Activated naive CD4-positive, alpha-beta T cell treated with anti-CD3 and anti-CD28 coated beads, Interleukin-2, amount 10 ng/mL, durations not matched to agents 7 days and 5 days (primary cell): ENCODE measurements at regions not wholly inside any gene's neighbourhood (a gene's known extent, or its start where the extent isn't known, plus 50 kb on each side); places are given as distances from the start of the nearest gene placed in this dataset.
"Not testable (repeated sequence)": the region's sequence is repeated elsewhere in the genome, so short reads cannot be mapped to it uniquely, and the experiment has no call there.

ENCODE experiments used
- CTCF ChIA-PET: fragments of 350-600 bp; sonication (Branson Sonifier 250); formaldehyde crosslinking; loops from one replicate; lab custom pipeline; 2021; ENCODE audit warnings: antibody characterized with exemption; lab: Charles Lee
- DNase-seq: peaks from one replicate; pipeline ENCODE4 v3.0.0-alpha.2; 2020
- H3K27ac Mint-ChIP-seq: one replicate; pipeline ENCODE4 v1.8.0; 2021; ENCODE audit warnings: mild to moderate bottlenecking, moderate library complexity, mixed read lengths
- H3K27me3 Mint-ChIP-seq: one replicate; pipeline ENCODE4 v1.8.0; 2021; ENCODE audit warnings: mild to moderate bottlenecking, mixed read lengths
- H3K36me3 Mint-ChIP-seq: one replicate; pipeline ENCODE4 v1.8.0; 2021; ENCODE audit warnings: mixed read lengths
- H3K4me1 Mint-ChIP-seq: one replicate; pipeline ENCODE4 v1.8.0; 2021; ENCODE audit warnings: mixed read lengths
- H3K4me3 Mint-ChIP-seq: one replicate; pipeline ENCODE4 v1.8.0; 2021; ENCODE audit warnings: mild to moderate bottlenecking, moderate library complexity, mixed read lengths
- H3K9me3 Mint-ChIP-seq: one replicate; pipeline ENCODE4 v1.8.0; 2021; ENCODE audit warnings: mixed read lengths

GRCh38 chr14:56057071-56057741 lies 61.0 kb upstream of the PELI2 start:
- Mint-ChIP-seq H3K27me3 (peaks cover 17% of the 10 kb centered on the region), H3K4me3 (no peak overlapping the region), H3K9me3 (no peaks in the 10 kb centered on the region), H3K36me3 (no peaks in the 10 kb centered on the region), H3K27ac (no peak overlapping the region), H3K4me1 (no peaks in the 10 kb centered on the region)
- CTCF ChIA-PET, result no interaction called here
- DNase-seq, result no peak

- peaks cover 14% of the 10 kb centered on the region for H3K27me3 Mint-ChIP-seq
- CTCF ChIA-PET, result no interaction called here
- H3K4me3 Mint-ChIP-seq, result no peak overlapping the region
- H3K9me3 Mint-ChIP-seq, result no peaks in the 10 kb centered on the region
- DNase-seq, result no peak
- no peaks in the 10 kb centered on the region for H3K36me3 Mint-ChIP-seq
- no peaks in the 10 kb centered on the region for H3K4me1 Mint-ChIP-seq
- no peak overlapping the region for H3K27ac Mint-ChIP-seq
Measured at GRCh38 chr14:56057767-56058166, 60.4 kb upstream of the PELI2 start.

DNA sequence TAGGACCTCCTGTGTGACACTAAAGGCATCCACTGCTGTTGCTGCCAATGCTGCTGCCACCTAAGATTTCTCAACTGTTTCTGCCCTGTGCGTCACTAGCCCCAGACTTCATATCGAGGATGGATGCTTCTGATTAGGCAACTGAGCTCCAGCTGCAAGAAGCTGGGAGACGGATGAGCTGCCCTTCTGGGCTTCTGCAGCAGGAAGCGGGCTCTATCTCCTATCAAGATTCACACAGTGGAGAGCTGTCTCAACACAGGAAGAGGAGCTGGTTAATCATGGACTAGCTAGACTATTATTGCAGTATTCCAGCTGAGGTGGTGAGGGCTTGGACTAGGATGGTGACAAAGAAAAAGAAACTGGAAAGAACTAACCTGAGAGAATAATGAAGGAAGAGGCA lies 59.2 kb upstream of the PELI2 start:
- no peaks in the 10 kb centered on the region for H3K36me3 Mint-ChIP-seq
- no peaks in the 10 kb centered on the region for H3K9me3 Mint-ChIP-seq
- CTCF ChIA-PET, result no interaction called here
- DNase-seq, result no peak
- peaks cover 14% of the 10 kb centered on the region for H3K27me3 Mint-ChIP-seq
- no peak overlapping the region for H3K27ac Mint-ChIP-seq
- H3K4me1 Mint-ChIP-seq, result no peaks in the 10 kb centered on the region
- no peak overlapping the region for H3K4me3 Mint-ChIP-seq

- H3K27me3 Mint-ChIP-seq, result peaks cover 8% of the 10 kb centered on the region
- H3K4me1 Mint-ChIP-seq, result no peaks in the 10 kb centered on the region
- CTCF ChIA-PET, result interaction anchor here (0.9 kb wide), 1 partner anchor 9 kb away, joined by 3 read pairs; no protein-coding TSS in a partner anchor
- H3K4me3 Mint-ChIP-seq, result no peak overlapping the region
- no peak for DNase-seq
- no peaks in the 10 kb centered on the region for H3K36me3 Mint-ChIP-seq
- H3K9me3 Mint-ChIP-seq, result no peaks in the 10 kb centered on the region
- H3K27ac Mint-ChIP-seq, result no peak overlapping the region
Measured at GRCh38 chr14:56061051-56061450, 57.2 kb upstream of the PELI2 start.

GRCh38 chr14:56063131-56063530 lies 55.1 kb upstream of the PELI2 start:
- Mint-ChIP-seq H3K36me3 (no peaks in the 10 kb centered on the region), H3K4me3 (no peak overlapping the region), H3K27ac (no peak overlapping the region), H3K9me3 (no peaks in the 10 kb centered on the region), H3K4me1 (no peaks in the 10 kb centered on the region), H3K27me3 (peaks cover 8% of the 10 kb centered on the region)
- no peak for DNase-seq
- CTCF ChIA-PET, result no interaction called here

DNA sequence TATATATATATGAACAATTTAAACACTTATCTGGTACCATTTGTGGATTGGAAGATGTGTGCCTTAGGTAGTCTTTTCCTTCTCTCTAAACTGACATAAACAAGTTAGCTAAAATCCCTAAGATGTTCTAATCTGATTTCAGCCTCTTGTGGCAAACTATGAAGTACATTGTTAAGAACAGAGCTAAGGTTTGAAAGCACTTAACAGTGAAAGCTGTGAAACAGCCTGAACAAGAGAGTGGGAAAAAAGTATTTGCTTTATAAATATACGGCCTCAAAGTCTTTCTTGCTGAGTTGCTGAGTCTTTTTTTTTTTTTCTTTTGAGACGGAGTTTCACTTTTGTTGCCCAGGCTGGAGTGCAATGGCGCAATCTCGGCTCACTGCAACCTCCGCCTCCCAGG lies 53.7 kb upstream of the PELI2 start:
- no peak overlapping the region for H3K27ac Mint-ChIP-seq
- H3K36me3 Mint-ChIP-seq, result no peaks in the 10 kb centered on the region
- no peak overlapping the region for H3K4me3 Mint-ChIP-seq
- peaks cover 4% of the 10 kb centered on the region for H3K27me3 Mint-ChIP-seq
- no peak for DNase-seq
- CTCF ChIA-PET, result no interaction called here
- H3K4me1 Mint-ChIP-seq, result no peaks in the 10 kb centered on the region
- H3K9me3 Mint-ChIP-seq, result no peaks in the 10 kb centered on the region

GRCh38 chr14:56065199-56065598 lies 53.0 kb upstream of the PELI2 start:
- H3K36me3 Mint-ChIP-seq, DNase-seq, H3K27ac Mint-ChIP-seq, CTCF ChIA-PET, H3K27me3 Mint-ChIP-seq, H3K9me3 Mint-ChIP-seq, H3K4me3 Mint-ChIP-seq, H3K4me1 Mint-ChIP-seq: not testable (repeated sequence)

GRCh38 chr14:56065621-56066290 lies 52.5 kb upstream of the PELI2 start:
- H3K9me3 Mint-ChIP-seq, result no peaks in the 10 kb centered on the region
- peaks cover 5% of the 10 kb centered on the region for H3K27me3 Mint-ChIP-seq
- CTCF ChIA-PET, result no interaction called here
- H3K4me3 Mint-ChIP-seq, result no peak overlapping the region
- no peak overlapping the region for H3K27ac Mint-ChIP-seq
- no peak for DNase-seq
- no peaks in the 10 kb centered on the region for H3K4me1 Mint-ChIP-seq
- no peaks in the 10 kb centered on the region for H3K36me3 Mint-ChIP-seq
